ENCODE measurements at regions not wholly inside any gene's neighbourhood (a gene's known extent, or its start where the extent isn't known, plus 50 kb on each side); places are given as distances from the start of the nearest gene placed in this dataset.

DNA sequence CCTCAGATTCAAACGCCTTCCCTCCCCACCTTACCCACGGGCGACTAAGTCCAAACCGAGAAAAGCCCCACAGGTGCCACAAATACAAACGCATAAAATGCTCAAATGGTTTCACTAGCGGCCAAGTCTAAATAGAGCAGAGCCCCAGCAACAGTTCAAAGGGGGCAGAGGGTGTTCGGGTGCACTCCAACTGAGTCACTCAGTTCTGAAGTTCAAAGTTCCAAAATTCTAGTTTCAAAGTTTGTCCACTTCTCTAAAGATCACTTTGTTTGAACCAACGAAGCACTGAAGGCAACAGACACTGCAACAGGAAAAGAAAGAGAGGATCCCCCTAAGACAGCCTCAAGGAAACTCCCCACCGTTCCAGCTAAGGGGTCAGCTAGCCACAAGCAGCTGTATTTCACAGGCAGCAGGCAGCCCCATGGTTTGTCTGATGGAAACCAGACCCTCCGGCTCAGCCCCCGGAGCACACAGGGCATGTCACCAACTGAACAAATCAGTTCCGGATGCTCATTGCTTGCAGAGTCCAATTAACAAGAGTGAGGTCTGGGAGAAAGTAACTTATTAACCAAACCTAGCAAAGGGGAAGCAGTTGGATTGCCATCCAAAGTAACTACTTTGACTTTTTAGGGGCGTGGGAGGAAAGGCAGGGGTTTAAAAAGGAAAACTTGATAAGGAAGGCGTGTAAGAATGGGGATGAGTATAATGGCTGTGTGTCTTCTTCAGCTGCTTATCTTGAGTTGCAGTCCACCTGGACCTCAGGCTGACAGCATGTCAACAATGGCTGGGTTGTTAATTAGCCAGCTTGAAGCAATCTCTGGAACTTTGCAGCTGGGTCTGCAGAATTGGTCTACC is 1423.9 kb upstream of the PRMT6 start (continued):
- TF ChIP-seq, protein P1, sequence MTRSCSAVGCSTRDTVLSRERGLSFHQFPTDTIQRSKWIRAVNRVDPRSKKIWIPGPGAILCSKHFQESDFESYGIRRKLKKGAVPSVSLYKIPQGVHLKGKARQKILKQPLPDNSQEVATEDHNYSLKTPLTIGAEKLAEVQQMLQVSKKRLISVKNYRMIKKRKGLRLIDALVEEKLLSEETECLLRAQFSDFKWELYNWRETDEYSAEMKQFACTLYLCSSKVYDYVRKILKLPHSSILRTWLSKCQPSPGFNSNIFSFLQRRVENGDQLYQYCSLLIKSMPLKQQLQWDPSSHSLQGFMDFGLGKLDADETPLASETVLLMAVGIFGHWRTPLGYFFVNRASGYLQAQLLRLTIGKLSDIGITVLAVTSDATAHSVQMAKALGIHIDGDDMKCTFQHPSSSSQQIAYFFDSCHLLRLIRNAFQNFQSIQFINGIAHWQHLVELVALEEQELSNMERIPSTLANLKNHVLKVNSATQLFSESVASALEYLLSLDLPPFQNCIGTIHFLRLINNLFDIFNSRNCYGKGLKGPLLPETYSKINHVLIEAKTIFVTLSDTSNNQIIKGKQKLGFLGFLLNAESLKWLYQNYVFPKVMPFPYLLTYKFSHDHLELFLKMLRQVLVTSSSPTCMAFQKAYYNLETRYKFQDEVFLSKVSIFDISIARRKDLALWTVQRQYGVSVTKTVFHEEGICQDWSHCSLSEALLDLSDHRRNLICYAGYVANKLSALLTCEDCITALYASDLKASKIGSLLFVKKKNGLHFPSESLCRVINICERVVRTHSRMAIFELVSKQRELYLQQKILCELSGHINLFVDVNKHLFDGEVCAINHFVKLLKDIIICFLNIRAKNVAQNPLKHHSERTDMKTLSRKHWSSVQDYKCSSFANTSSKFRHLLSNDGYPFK (CRISPR knock-in tag; IDR thresholded peaks at IDR 0.05; ENCODE audit: borderline replicate concordance): no peak
- TF ChIP-seq ARNT (IDR thresholded peaks at IDR 0.05): no peak
- TF ChIP-seq MED8 (CRISPR knock-in tag; IDR thresholded peaks at IDR 0.05; ENCODE audit: insufficient replicate concordance): peak; percentile 67
- TF ChIP-seq, protein P2, sequence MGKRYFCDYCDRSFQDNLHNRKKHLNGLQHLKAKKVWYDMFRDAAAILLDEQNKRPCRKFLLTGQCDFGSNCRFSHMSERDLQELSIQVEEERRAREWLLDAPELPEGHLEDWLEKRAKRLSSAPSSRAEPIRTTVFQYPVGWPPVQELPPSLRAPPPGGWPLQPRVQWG (CRISPR knock-in tag; IDR thresholded peaks at IDR 0.05; ENCODE audit: borderline replicate concordance, low read depth): no peak
- TF ChIP-seq, protein P3, sequence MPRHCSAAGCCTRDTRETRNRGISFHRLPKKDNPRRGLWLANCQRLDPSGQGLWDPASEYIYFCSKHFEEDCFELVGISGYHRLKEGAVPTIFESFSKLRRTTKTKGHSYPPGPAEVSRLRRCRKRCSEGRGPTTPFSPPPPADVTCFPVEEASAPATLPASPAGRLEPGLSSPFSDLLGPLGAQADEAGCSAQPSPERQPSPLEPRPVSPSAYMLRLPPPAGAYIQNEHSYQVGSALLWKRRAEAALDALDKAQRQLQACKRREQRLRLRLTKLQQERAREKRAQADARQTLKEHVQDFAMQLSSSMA (CRISPR knock-in tag; IDR thresholded peaks at IDR 0.05): no peak
- 0 out of 2 replicates have a peak, but pooled peaks have one; percentile 17 for TF ChIP-seq ZNF124 (CRISPR knock-in tag; IDR thresholded peaks at IDR 0.05)
- no peak for TF ChIP-seq ZSCAN30 (CRISPR knock-in tag; IDR thresholded peaks at IDR 0.05)
- TF ChIP-seq, protein P4, sequence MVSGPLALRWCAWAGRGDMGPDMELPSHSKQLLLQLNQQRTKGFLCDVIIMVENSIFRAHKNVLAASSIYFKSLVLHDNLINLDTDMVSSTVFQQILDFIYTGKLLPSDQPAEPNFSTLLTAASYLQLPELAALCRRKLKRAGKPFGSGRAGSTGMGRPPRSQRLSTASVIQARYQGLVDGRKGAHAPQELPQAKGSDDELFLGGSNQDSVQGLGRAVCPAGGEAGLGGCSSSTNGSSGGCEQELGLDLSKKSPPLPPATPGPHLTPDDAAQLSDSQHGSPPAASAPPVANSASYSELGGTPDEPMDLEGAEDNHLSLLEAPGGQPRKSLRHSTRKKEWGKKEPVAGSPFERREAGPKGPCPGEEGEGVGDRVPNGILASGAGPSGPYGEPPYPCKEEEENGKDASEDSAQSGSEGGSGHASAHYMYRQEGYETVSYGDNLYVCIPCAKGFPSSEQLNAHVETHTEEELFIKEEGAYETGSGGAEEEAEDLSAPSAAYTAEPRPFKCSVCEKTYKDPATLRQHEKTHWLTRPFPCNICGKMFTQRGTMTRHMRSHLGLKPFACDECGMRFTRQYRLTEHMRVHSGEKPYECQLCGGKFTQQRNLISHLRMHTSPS (CRISPR knock-in tag; IDR thresholded peaks at IDR 0.05; ENCODE audit: low read depth): no peak
- TF ChIP-seq YEATS2 (CRISPR knock-in tag; IDR thresholded peaks at IDR 0.05; ENCODE audit: borderline replicate concordance): no peak
- TF ChIP-seq, protein P5, sequence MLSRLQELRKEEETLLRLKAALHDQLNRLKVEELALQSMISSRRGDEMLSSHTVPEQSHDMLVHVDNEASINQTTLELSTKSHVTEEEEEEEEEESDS (CRISPR knock-in tag; IDR thresholded peaks at IDR 0.05; ENCODE audit: borderline replicate concordance): no peak
- no peak for TF ChIP-seq ZNF572 (CRISPR knock-in tag; IDR thresholded peaks at IDR 0.05)
- no peak for TF ChIP-seq ZNF720 (CRISPR knock-in tag; IDR thresholded peaks at IDR 0.05)
- TF ChIP-seq ZNF264 (CRISPR knock-in tag; IDR thresholded peaks at IDR 0.05): no peak
- TF ChIP-seq, protein P6, sequence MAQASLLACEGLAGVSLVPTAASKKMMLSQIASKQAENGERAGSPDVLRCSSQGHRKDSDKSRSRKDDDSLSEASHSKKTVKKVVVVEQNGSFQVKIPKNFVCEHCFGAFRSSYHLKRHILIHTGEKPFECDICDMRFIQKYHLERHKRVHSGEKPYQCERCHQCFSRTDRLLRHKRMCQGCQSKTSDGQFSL (CRISPR knock-in tag; IDR thresholded peaks at IDR 0.05): no peak
- no peak for TF ChIP-seq SNRNP70 (IDR thresholded peaks at IDR 0.05; ENCODE audit: low read depth, low read length)
- peak; percentile 76; the same call in 1 of the 2 replicates for TF ChIP-seq FOXJ3 (CRISPR knock-in tag; IDR thresholded peaks at IDR 0.05; ENCODE audit: borderline replicate concordance)
- no peak; the same call in 1 of the 2 replicates for TF ChIP-seq ZNF746 (CRISPR knock-in tag; IDR thresholded peaks at IDR 0.05)
- TF ChIP-seq MBNL3 (CRISPR knock-in tag; conservative IDR thresholded peaks at IDR 0.05): no peak
- TF ChIP-seq, protein P7, sequence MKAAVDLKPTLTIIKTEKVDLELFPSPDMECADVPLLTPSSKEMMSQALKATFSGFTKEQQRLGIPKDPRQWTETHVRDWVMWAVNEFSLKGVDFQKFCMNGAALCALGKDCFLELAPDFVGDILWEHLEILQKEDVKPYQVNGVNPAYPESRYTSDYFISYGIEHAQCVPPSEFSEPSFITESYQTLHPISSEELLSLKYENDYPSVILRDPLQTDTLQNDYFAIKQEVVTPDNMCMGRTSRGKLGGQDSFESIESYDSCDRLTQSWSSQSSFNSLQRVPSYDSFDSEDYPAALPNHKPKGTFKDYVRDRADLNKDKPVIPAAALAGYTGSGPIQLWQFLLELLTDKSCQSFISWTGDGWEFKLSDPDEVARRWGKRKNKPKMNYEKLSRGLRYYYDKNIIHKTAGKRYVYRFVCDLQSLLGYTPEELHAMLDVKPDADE (CRISPR knock-in tag; IDR thresholded peaks at IDR 0.05): no peak
- TF ChIP-seq ISX (CRISPR knock-in tag; conservative IDR thresholded peaks at IDR 0.05): no peak
- TF ChIP-seq, protein P8, sequence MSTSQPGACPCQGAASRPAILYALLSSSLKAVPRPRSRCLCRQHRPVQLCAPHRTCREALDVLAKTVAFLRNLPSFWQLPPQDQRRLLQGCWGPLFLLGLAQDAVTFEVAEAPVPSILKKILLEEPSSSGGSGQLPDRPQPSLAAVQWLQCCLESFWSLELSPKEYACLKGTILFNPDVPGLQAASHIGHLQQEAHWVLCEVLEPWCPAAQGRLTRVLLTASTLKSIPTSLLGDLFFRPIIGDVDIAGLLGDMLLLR (CRISPR knock-in tag; IDR thresholded peaks at IDR 0.05): no peak
- peak; percentile 73 for TF ChIP-seq POLR2AphosphoS5 (IDR thresholded peaks at IDR 0.05; ENCODE audit: low read depth, low read length)
